ENCODE measurements at regions not wholly inside any gene's neighbourhood (a gene's known extent, or its start where the extent isn't known, plus 50 kb on each side); places are given as distances from the start of the nearest gene placed in this dataset.

DNA sequence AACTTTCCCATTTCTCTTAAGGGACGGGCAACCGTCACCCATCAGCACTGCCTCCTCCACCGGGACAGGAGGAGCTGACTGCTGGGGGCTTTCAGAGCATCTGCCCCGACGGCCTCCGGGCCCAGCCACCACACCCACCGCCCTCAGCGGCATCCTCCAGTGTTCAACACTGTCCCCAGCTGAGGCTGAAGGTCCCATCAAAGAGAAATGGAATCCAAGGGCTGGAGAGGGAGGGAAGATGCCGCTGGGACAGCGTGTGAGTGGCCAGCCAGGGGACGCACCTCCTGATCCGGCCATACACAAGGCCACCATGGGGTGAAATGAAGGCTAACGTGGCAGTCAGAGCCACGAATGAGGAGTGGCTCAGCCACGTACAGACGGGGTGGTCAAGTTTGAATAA, 153.6 kb upstream of the PPP2R2D start:
- no peak for ATAC-seq (ENCODE audit: poor library complexity)
- Histone ChIP-seq H3K9me3 (ENCODE audit: control insufficient read depth in 1 of 2, insufficient read depth in 1 of 2, low read length in 2 of 2) (peaks cover 0 to 30% of the 10 kb centered on the region in 2 experiments), H3K4me3 (ENCODE audit: low read length) (no peak overlapping the region), H3K27me3 (ENCODE audit: control insufficient read depth in 1 of 2, insufficient read depth in 2 of 2, low read length in 2 of 2) (peaks cover 12 to 13% of the 10 kb centered on the region in 2 experiments), H3K4me1 (ENCODE audit: insufficient read depth, low read length) (peaks cover 3% of the 10 kb centered on the region), H3K27ac (ENCODE audit: low read depth in 1 of 2, low read length in 2 of 2) (no peak overlapping the region), H3K36me3 (ENCODE audit: insufficient read depth, low read length) (no peaks in the 10 kb centered on the region)
- DNase-seq, result no peak
- no peaks in the 10 kb centered on the region for H3K9me3 Mint-ChIP-seq
- H3K4me3 Mint-ChIP-seq, result no peak overlapping the region
- ChIA-PET CTCF (no interaction called here), POLR2A (no interaction called here)
- no peaks in the 10 kb centered on the region for H3K36me3 Mint-ChIP-seq (ENCODE audit: low read depth)
- H3K27ac Mint-ChIP-seq, result no peak overlapping the region
- TF ChIP-seq, protein P1, sequence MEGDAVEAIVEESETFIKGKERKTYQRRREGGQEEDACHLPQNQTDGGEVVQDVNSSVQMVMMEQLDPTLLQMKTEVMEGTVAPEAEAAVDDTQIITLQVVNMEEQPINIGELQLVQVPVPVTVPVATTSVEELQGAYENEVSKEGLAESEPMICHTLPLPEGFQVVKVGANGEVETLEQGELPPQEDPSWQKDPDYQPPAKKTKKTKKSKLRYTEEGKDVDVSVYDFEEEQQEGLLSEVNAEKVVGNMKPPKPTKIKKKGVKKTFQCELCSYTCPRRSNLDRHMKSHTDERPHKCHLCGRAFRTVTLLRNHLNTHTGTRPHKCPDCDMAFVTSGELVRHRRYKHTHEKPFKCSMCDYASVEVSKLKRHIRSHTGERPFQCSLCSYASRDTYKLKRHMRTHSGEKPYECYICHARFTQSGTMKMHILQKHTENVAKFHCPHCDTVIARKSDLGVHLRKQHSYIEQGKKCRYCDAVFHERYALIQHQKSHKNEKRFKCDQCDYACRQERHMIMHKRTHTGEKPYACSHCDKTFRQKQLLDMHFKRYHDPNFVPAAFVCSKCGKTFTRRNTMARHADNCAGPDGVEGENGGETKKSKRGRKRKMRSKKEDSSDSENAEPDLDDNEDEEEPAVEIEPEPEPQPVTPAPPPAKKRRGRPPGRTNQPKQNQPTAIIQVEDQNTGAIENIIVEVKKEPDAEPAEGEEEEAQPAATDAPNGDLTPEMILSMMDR (IDR thresholded peaks at IDR 0.05), result no peak
- H3K27me3 Mint-ChIP-seq, result peaks cover 40% of the 10 kb centered on the region
- intact Hi-C loops (cut with DNase I, micrococcal nuclease), result no loop called here
- H3K4me1 Mint-ChIP-seq (ENCODE audit: low read depth), result no peaks in the 10 kb centered on the region

DNA sequence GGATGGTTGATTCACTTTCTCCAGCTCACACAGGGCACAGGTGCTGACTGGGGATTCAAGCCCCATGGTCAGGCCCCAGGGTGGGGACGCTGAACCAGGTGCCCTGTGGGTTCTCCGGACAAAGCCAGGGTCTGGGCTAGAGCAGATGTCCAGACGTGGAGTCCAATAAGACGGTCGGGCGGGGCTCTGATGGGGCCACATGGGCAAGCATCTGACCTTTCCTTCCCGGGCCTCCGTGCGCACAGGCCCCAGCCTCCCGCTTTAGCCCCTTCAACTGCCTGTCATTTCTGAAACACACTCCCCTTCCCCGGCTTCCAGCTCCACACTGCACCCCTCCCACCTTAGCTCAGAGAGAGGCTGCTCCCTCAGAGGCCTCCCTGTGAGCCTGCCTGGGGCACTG, 153.0 kb upstream of the PPP2R2D start:
- Mint-ChIP-seq H3K9me3 (no peaks in the 10 kb centered on the region), H3K27me3 (peaks cover 40% of the 10 kb centered on the region), H3K27ac (no peak overlapping the region), H3K4me3 (no peak overlapping the region), H3K4me1 (ENCODE audit: low read depth) (no peaks in the 10 kb centered on the region), H3K36me3 (ENCODE audit: low read depth) (no peaks in the 10 kb centered on the region)
- CTCF ChIA-PET, result no interaction called here
- H3K36me3 ChIP-seq (ENCODE audit: insufficient read depth, low read length), result no peaks in the 10 kb centered on the region
- H3K9me3 ChIP-seq (ENCODE audit: control insufficient read depth in 1 of 2, insufficient read depth in 1 of 2, low read length in 2 of 2), result peaks cover 0 to 24% of the 10 kb centered on the region in 2 experiments
- ATAC-seq (ENCODE audit: poor library complexity) (no peak), DNase-seq (no peak)
- intact Hi-C loops (cut with DNase I, micrococcal nuclease), result no loop called here
- TF ChIP-seq, protein P1 (IDR thresholded peaks at IDR 0.05), result no peak
- POLR2A ChIA-PET, result no interaction called here
- no peak overlapping the region for H3K27ac ChIP-seq (ENCODE audit: low read depth in 1 of 2, low read length in 2 of 2)
- H3K27me3 ChIP-seq (ENCODE audit: control insufficient read depth in 1 of 2, insufficient read depth in 2 of 2, low read length in 2 of 2), result peaks cover 8 to 12% of the 10 kb centered on the region in 2 experiments
- H3K4me1 ChIP-seq (ENCODE audit: insufficient read depth, low read length), result peaks cover 3% of the 10 kb centered on the region
- H3K4me3 ChIP-seq (ENCODE audit: low read length), result no peak overlapping the region

DNA sequence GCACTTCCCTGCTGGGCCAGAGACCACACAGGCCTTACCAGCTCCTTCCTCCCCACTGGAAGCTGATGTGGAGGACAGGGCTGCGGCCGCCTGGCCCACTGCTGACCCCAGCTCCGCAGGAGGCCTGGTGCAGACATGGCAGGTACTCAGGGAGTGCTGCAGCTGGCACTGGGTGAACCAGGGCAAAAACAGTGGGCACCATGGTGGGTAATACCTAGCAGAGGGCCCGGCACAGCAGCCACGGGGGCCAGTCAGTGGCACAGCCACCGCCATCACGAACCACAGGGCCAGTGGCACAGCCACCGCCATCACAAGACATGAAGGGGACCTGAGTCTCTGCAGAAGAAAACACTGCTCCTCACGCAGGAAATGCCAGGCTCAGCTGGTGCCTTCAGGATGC, 152.6 kb upstream of the PPP2R2D start:
- H3K27me3 ChIP-seq (ENCODE audit: control insufficient read depth in 1 of 2, insufficient read depth in 2 of 2, low read length in 2 of 2), result peaks cover 4 to 10% of the 10 kb centered on the region in 2 experiments
- H3K4me1 ChIP-seq (ENCODE audit: insufficient read depth, low read length), result peaks cover 2% of the 10 kb centered on the region
- peaks cover 0 to 21% of the 10 kb centered on the region in 2 experiments for H3K9me3 ChIP-seq (ENCODE audit: control insufficient read depth in 1 of 2, insufficient read depth in 1 of 2, low read length in 2 of 2)
- no peaks in the 10 kb centered on the region for H3K36me3 ChIP-seq (ENCODE audit: insufficient read depth, low read length)
- TF ChIP-seq, protein P1 (IDR thresholded peaks at IDR 0.05), result no peak
- DNase-seq (no peak), ATAC-seq (ENCODE audit: poor library complexity) (no peak)
- Mint-ChIP-seq H3K9me3 (no peaks in the 10 kb centered on the region), H3K27ac (no peak overlapping the region), H3K4me3 (no peak overlapping the region), H3K4me1 (ENCODE audit: low read depth) (no peaks in the 10 kb centered on the region), H3K27me3 (peaks cover 40% of the 10 kb centered on the region), H3K36me3 (ENCODE audit: low read depth) (no peaks in the 10 kb centered on the region)
- intact Hi-C loops (cut with DNase I, micrococcal nuclease), result no loop called here
- H3K27ac ChIP-seq (ENCODE audit: low read depth in 1 of 2, low read length in 2 of 2), result no peak overlapping the region
- H3K4me3 ChIP-seq (ENCODE audit: low read length), result no peak overlapping the region
- ChIA-PET POLR2A (no interaction called here), CTCF (no interaction called here)
